HG02588 (cell line): ENCODE measurements at regions not wholly inside any gene's neighbourhood (a gene's known extent, or its start where the extent isn't known, plus 50 kb on each side); places are given as distances from the start of the nearest gene placed in this dataset.

Experiments used
- ATAC-seq: cut with Tn5 transposase; IDR thresholded peaks from one replicate; pipeline ENCODE4 v1.9.1; 2021; ENCODE audit warnings: mild to moderate bottlenecking, moderate library complexity; ENCODE audit not compliant: unreplicated experiment

- ATAC-seq, result no peak
Observed at GRCh38 chr9:19600538-19600937, 188.3 kb downstream of the SLC24A2 start.

GRCh38 chr9:19598722-19599121 lies 189.9 kb downstream of the ACER2 start:
- no peak for ATAC-seq

DNA sequence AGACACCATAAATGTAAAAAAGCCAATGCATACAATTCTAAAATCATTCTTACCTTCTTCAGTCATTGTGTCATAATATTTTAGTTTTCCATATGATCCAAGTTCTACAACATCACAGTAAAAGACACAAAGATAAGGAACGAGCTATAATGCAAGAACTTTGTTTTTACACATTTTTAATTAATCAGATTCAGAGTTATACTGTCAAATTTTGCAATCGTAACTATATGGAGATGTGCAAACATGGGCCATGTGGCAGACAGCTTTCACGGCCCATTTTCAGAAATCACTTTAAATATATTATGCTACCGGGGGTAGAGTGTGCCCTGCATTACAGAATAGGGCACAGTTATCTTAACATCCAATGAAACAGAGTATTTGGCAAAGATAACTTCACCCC lies 188.4 kb downstream of the ACER2 start:
- no peak for ATAC-seq

DNA sequence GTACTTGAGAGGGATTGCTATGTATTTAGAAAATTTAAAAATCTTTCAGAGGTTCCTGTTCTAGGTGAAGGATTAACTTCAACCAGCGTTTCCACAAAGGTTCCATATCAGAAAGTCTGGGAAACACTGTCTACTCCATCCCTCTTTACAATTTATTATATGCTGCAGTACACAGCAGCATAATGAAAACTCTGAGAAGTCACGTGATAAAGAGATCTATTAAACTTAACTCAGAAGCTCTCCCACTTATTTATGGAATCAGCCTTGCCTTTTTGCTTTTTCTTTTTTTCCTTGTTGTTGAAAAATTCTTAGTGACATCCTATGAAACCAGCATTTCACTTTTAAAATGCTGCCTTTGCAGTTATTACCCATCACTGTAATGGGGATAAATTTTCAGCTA lies 186.2 kb downstream of the ACER2 start:
- no peak for ATAC-seq

- ATAC-seq, result no peak
Observed at GRCh38 chr9:19587678-19588077, 178.9 kb downstream of the ACER2 start.

GRCh38 chr9:19583890-19584289 lies 175.1 kb downstream of the ACER2 start:
- ATAC-seq, result no peak

GRCh38 chr9:19577411-19577810 lies 168.6 kb downstream of the ACER2 start:
- ATAC-seq, result no peak

- no peak for ATAC-seq
Observed at GRCh38 chr9:19568946-19569345, 160.1 kb downstream of the ACER2 start.

DNA sequence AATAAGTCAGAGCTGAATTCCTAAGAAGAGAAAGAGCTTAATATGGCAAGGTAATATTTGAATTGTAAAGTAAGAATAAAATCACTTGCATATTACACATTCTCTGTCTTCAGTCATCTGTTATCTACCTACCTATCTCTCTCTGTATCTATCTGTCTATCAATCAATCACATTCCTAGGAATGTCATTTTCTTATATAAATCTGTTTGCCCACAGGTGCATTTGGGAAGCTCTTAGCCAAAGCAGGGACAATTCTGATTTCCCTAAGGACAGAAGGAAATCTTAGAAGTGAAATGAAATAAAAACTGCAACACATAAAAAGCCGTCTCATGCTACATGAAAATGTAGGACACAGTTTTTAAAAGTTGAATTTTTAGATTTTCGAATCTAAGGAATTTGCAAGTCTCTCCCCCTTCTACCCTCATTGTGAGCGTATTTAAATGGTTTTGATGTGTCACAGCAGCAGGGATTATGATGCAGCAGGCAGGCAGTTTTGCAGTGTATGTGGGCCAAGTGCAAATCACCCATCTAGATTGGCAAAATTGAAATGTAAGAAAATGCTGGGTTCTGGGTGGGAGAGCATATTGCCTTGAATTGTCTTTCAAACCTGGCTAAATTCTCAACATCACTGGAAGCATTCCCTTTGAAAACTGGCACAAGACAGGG lies 155.7 kb downstream of the ACER2 start:
- no peak for ATAC-seq

GRCh38 chr9:19555214-19555613 lies 146.4 kb downstream of the ACER2 start:
- no peak for ATAC-seq

- no peak for ATAC-seq
Observed at GRCh38 chr9:19554529-19554928, 145.7 kb downstream of the ACER2 start.

GRCh38 chr9:19553441-19553840 lies 144.6 kb downstream of the ACER2 start:
- ATAC-seq, result no peak

DNA sequence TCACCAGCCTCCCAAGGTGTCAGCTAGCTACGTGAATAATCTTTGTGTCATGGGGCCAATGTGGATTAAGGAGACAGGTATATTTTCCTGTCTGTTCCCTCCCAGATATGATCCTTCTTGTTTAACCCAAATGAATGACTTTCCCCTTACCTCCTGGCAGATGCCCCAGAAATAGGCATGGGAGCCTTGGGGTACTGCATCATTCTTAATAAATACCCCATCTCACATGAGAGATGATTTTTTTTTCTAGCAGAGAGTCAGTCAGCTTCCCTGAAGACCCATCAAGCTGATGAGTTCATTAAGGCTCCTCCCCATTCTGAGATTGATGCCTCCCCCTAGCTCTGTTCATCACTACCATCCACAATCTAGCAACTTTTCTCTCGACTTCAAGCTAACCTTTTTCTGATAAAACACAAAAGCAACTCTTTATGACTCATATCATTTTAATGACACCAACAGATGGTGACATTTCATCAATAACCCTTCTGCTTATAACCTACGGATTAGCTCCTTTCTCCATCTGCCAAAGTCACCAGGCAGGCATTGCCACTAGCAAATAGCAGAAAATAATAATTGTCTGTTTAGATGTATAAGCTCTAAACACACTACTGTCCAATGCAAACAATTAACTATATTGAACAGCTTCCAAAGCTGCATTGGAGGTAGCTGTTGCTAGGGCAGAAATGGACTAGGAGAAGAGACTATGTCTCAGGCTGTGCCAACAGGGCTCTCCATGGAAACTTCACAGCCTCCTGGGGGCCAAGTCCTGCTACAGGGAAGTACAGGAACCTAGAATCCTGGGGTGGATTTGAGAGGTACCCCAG lies 143.7 kb downstream of the ACER2 start:
- ATAC-seq, result no peak

- ATAC-seq, result no peak
Observed at GRCh38 chr9:19551124-19551929, 142.5 kb downstream of the ACER2 start.

DNA sequence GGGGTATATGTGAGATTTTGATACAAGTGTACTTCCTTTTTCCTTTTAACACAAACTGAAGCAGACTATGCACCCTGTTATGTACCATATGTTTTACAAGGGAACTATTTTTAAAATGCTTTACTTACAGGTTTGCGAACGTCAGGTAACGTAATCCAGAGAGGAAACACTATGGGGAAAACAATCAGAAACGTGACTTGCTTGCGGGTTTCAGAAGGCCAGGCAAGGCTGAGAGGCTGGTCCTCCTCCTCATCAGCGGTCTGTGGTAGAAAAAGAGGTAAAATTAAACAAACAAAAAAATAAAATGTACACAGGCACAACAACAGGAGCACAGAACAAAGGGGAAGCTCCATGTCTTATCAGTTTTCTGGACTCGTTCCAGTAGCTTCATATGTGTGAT lies 141.2 kb downstream of the ACER2 start:
- ATAC-seq, result no peak

GRCh38 chr9:19533373-19533772 lies 124.6 kb downstream of the ACER2 start:
- no peak for ATAC-seq

DNA sequence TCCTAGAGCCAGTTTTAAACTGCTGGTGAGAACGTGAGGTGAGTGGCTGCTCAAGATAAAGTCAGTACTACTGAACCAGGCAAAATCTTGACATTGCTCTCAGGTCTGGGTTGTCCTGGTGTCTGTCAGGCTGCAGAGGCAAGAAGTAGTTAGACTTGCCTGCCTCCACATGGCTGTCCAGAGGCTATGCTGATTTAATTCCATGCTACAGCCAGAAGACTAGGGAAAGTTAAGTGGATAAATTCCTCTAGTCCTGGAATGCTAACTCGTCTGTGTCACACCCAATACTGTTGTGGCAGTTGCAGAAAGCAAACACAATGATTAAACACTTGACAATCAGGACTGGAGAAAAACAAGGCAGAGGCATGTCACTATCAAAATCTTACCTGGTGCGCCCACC lies 118.9 kb downstream of the ACER2 start:
- no peak for ATAC-seq

DNA sequence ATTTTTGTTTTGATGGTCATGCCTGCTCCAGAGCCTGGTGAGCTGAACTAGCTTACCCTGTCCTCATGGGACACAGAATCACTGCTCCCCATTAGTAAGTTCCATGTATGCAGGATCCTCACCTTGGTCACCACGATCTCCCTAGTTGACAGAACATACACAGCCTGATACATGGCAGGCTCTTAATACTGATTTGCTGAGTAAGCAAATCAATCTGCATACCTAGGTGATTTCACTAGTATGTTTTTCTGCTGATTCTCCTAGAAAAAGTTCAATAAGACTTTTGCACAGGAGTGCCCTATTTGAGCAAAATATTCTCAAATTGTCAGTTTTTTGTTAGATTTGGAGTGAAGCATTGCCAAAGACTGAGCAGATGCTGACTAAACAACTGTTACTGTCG lies 113.7 kb downstream of the ACER2 start:
- no peak for ATAC-seq

GRCh38 chr9:19521205-19521604 lies 112.4 kb downstream of the ACER2 start:
- no peak for ATAC-seq

GRCh38 chr9:19517202-19517942 lies 108.6 kb downstream of the ACER2 start:
- ATAC-seq, result no peak

DNA sequence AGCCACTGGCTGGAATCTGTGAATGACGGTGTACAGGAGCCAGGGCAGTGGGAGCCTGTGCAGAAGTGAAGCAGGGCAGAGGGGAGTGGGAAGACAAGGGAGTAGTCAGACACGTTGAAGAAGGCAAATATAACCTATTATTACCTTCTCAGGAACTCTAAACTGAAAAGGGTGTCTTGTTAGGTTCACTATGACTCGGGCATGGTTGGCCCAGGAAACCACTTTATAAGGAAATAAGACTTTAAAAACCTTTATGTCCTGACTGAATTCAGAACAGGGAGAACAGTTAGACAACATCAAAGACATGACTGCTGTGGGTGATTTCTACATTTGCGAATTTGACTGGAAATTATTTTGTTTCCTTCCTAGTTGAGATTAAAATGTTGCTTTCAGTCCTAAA lies 107.5 kb downstream of the ACER2 start:
- ATAC-seq, result no peak
